Activated CD4-positive, alpha-beta T cell treated with anti-CD3 and anti-CD28 coated beads, Interleukin-2, Interleukin-4, amounts not matched to agents 100 ng/mL and 50 ng/mL, durations not matched to agents 16 hours and 8 hours (primary cell): ENCODE measurements at regions not wholly inside any gene's neighbourhood (a gene's known extent, or its start where the extent isn't known, plus 50 kb on each side); places are given as distances from the start of the nearest gene placed in this dataset.
"Not testable (repeated sequence)": the region's sequence is repeated elsewhere in the genome, so short reads cannot be mapped to it uniquely, and the experiment has no call there.

ENCODE experiments used
- DNase-seq: peaks from one replicate; pipeline ENCODE4 v3.0.0-alpha.2; 2020; ENCODE audit warnings: low spot score

DNA sequence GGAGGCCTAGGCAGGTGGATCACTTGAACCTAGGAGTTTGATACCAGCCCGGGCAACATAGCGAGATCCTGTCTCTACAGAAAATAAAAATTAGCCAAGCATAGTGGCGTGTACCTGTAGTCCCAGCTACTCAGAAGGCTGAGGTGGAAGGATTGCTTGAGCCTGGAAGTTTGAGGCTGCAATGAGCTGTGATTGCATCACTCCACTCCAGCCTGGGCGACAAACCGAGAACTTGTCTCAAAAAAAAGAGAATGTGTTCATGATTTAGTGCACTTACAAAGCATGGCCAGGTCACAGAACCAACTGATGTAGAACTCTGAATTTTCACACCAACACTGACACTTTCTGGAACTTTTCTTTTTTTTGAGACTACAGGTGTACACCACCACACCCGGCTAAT, 182.7 kb downstream of the ZFP64 start:
- no peak for DNase-seq

DNA sequence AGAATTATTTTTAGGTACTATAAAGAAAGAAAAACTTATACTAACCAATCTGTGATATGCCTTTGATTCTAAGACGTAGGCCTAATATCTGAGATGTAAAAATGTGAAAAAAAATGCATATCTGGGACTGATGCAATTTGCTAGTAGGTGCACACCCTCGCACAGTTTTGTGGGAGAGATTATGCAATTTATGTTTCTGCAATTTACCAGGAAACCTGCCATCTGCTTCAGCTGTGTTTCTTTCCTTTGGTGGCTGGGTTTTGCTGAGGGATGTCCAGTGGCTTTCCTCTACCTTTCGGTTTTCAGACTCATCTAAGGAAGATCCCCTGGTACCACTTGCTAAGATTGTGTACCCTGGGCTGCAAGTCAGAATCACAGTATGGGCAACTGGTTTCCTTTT, 186.9 kb downstream of the ZFP64 start:
- DNase-seq, result no peak

- DNase-seq, result no peak
These were observed 187.6 kb downstream of the ZFP64 start for GRCh38 chr20:52004018-52004417.

DNA sequence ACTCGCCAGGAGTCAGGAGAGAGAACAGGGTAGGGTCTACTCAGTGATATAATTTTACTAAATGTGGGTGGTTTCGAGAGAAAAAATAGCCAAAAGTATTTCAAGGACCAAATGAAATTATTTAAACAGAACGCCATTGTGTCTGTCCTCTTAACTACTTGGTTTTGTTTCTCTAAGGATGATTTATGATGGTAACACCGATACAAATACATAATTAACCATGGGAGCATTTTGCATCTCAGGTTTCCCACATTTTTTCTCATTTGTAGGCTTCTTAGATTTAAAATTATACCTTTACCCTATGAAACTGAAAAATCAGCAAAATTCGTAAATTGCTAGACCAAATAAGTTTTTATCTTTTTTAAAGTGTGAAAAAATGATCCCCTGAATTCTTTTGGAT, 188.2 kb downstream of the ZFP64 start:
- DNase-seq, result no peak

GRCh38 chr20:52001999-52002666, 189.4 kb downstream of the ZFP64 start:
- no peak for DNase-seq

GRCh38 chr20:51997281-51997936, 194.2 kb downstream of the ZFP64 start:
- not testable (repeated sequence) for DNase-seq

DNA sequence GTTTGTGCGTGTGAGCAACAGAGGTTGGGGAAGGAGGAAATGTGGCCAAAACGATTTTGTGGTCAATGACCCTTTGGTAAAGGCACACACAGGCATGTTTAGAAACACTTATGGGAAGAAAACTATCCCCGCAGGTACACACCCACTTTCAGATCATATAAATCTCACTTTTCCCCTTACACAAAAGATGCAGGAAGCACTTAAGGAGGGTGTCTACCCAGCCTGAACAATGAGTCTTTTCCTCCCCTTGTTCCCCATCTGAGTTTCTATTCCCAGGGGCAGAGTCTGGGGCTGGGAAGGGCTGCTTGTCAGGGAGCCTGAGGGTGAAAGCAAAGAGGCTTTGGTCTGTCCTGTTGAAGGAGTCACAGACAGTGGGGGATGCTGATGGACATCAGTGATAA, 193.2 kb upstream of the SALL4 start:
- no peak for DNase-seq

GRCh38 chr20:51994751-51995417, 192.6 kb upstream of the SALL4 start:
- no peak for DNase-seq

DNA sequence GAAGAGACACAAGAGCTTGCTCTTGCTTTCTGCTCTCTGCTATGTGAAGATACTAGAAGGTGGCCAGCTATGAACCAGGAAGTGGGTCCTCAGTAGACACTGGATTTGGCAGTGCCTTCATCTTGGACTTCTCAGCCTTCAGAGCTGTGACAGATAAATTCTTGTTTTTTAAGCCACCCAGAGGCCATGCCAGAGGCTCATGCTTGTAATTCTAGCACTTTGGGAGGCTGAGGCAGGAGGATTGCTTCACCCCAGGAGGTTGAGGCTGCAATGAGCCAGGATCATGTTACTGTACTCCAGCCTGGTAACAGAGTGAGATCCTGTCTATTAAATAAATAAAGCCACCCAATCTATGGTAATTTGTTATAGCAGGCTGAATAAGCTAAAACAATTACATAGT, 185.5 kb upstream of the SALL4 start:
- DNase-seq, result no peak

DNA sequence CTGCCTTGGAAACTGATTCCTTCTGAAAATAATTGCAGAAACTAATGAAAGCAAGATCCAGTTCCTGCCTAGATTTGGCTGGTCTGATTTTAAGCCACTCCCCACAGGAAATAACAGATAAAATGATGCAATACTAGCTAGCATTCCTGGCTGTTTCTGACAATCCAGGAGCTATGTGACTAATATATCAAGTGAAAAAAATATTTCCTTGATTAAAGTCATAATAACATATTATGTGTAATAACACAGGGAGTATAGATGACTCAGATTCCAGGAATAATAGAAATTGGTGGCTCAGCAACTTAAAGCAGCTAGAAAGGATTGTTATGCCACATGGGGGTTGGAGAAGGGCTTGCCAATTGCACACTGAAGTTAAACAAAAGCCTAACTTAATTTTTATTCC, 182.7 kb upstream of the SALL4 start:
- DNase-seq, result no peak

DNA sequence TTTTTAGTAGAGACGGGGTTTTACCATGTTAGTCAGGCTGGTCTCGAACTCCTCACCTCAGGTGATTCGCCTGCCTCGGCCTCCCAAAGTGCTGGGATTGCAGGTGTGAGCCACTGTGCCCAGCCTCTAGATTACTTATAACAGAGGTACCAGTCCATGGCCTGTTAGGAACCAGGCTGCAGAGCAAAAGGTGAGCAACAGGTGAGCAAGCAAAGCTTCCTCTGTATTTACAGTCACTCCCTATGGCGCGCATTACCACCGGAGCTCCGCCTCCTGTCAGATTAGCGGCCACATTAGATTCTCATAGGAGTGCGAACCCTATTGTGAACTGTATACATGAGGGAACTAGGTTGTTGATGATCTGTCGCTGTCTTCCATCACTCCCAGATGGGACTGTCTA, 178.0 kb upstream of the SALL4 start:
- DNase-seq, result no peak

- DNase-seq, result no peak
These were observed 176.9 kb upstream of the SALL4 start for GRCh38 chr20:51979226-51979625.

GRCh38 chr20:51978070-51978501, 175.8 kb upstream of the SALL4 start:
- no peak for DNase-seq

DNA sequence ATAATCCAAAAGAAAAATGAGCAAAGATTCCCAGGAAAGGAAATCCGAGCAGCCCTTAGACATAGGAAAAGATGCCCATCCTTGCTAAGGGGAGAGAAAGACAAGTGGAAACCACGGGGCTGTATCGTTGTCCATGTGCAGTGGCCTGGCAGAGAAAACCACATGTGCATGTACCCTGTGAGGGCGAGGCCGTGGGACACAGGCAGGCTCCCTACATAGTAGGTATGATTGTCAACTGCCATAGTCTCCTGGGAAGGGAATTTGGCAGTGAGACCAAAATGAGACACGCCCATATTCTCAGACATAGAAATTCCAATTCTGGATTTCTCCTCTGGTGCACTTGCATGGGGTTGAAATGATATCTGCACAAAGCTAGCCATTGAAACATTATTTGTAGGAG, 169.7 kb upstream of the SALL4 start:
- no peak for DNase-seq

- no peak for DNase-seq
These were observed 168.5 kb upstream of the SALL4 start for GRCh38 chr20:51970858-51971257.

DNA sequence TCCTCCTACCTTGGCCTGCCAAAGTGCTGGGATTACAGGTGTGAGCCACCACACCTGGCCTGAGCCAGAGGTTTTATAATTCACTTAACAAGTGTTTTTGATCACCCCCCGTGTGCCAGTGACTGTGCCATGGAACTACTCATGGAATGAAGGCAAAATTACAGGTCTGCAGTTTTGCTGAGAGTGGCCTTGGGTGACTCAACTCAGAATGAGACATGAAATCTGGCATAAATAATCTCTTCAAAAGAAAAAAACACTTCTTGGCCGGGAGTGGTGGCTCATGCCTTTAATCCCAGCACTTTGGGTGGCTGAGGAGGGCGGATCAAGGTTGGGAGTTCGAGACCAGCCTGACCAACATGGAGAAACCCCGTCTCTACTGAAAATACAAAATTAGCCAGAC, 166.9 kb upstream of the SALL4 start:
- no peak for DNase-seq

DNA sequence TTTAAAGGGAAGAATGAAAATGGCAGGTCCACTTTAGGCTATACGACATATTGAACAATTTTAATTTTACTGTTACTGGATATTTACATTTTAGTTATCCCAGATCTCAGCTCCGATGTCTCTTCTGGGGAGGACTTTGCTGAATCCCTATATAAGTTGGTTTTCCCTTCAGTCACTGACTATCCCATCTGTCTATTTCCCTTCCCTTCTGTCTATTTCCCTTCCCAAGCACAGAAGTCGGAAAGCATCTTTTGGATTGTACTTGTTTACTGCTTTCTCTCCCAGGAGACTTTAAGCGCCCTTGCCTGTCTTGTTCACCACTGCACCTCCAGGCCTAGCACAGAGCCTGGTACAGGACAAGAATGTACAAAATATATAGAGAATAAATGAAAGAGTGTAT, 165.8 kb upstream of the SALL4 start:
- DNase-seq, result no peak

GRCh38 chr20:51966296-51966971, 164.1 kb upstream of the SALL4 start:
- DNase-seq, result peak; percentile 35

GRCh38 chr20:51961964-51962761, 159.8 kb upstream of the SALL4 start:
- no peak for DNase-seq

DNA sequence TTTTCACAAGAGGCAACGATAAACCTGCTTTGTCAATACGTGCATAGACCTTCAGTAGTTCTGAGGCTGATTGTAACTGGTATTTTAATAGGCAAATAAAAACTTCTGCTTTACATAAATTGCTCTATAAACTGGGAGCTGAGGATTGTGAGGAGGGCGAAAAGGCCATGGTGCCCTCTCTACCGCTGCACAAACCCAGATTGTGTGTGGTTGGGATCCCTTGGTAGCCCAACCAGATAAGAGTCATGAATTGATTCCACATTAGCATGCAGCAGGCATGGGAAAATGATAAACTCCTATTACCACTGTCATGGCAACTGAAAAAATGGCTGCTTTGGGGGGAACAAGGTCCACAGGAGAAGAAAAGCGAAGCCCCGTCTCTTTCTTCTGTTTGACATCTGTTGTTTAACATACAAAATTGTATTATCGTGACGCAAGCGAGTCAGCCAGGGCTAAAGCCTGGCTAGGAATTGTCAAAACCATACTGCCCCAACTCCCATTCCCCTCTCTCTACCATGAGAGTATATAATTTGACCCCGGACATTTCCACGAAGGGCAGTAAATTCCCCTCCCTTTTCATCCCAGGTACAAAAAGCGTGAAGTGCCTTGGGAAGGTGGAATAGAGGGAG, 157.8 kb upstream of the SALL4 start:
- DNase-seq, result no peak

DNA sequence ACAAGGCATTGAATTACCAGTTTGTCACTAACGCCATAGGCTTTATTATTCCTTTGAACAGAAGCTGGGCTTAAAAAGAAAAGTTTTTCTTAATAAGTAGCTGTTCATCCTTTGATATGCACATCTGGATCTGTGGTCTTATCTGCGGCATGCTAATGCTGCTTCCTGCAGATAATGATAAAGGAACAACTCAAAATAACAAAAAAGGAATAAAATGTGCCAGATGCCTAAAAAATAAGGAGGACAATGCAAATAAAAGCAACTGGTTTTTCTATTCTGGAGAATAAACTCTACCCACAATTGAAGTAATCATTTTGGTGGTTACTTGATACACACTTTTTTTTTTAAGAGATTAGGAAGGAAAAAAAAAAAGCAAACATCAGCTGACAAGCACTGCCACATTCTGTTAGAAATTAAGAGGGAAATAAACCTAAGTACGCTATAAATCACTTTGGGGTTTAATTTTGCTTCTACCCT, 156.8 kb upstream of the SALL4 start:
- DNase-seq, result no peak
